ENCODE measurements at regions not wholly inside any gene's neighbourhood (a gene's known extent, or its start where the extent isn't known, plus 50 kb on each side); places are given as distances from the start of the nearest gene placed in this dataset.

DNA sequence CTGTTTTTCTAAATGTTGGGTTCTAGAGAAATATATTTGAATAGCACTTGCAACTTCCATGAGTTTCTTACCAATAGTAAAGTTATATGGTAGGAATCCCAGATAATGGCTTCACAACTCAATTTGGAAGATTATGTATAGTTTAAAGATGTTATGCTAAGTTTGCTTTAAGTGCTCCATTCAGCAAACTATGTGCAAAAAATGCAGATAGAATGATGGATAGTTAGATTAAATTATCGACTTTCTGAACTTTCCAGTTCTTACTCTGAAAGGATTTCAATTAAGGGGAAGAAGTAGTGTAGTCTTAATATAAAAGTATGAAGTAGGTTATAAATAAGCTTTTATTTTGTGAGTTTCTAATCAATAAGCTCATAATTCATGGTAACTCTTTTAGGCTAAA lies 60.7 kb upstream of the NFKB1 start:
- no peak for DNase-seq (ENCODE audit: low read depth)

DNA sequence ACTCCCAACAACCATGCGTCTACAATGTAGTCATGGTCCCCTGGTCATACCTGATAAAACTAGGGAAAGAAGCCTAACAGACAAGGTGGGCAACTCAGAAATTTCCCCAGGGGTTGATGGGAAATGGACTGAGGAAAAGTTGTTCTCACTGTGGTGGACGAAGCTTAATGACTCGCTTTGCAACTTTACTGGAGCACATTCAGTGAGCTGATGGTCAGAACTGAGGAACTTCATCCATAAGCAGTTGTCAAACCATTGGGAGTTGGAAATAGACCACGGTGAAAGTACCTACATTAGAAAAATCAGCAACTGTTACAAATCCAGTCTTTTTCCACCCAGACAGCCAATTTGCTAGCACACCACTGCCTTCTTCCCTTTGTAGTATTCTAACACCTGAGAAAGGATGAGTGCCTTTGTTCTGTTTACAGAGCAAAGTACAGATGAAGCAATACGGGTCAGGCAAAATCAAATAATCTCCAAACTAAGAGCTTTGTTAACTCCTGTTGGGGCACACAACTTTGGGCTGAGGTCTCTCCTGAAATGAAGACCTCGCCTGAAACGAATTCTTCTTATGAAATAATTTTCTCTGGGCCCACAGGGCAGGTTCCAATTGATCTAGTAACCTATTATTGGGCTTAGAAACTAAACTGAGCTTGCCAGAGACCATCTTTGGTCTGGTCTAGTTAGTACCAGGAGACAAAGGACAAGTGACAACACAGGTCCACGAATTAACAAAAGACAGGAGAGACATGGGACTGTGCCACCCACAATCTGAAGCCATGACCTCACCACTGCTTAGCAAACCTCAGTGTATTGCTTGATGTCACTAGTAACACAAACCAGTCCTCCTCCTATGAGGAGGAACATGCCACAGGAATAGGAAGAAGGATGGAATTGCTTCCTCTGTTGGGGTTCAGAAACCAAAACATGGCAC lies 58.9 kb upstream of the NFKB1 start:
- DNase-seq (ENCODE audit: low read depth) = no peak

DNA sequence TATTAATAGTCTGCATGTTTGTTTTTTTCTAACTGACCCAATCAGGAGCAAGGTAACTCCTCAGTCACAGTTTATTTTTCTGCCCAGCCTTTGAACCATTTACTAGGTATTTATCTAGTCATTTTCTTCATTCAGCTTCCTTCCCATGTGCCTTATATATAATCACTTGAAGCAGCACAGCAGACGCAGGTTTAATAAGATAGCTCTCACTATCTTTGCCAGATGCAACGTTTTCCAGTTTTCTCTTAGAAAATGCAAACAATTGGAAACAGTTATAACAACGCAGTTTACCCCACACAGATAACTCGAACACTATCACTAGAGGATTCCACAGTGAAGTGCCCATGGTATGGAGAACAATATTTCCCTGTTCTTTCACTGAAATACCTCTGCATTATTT lies 56.4 kb upstream of the NFKB1 start:
- DNase-seq (ENCODE audit: low read depth) = no peak

DNA sequence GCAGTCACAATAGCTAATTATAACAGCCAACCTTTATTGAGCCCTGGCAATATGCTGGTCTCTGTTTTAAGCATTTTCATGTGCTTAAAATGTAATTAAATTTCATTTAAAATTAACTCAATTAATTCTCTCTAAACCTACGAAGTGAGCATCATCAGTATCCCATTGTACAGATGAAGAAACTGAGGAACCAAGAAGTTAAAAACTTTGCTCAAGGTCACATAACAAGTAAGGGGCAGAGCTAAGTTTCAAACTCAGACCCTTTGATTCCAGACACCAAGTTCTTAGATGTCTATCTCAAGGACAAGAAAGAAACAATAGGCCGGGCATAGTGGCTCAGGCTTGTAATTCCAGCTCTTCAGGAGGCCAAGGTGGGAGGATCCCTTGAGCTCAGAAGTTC lies 55.9 kb upstream of the NFKB1 start:
- no peak for DNase-seq (ENCODE audit: low read depth)

DNA sequence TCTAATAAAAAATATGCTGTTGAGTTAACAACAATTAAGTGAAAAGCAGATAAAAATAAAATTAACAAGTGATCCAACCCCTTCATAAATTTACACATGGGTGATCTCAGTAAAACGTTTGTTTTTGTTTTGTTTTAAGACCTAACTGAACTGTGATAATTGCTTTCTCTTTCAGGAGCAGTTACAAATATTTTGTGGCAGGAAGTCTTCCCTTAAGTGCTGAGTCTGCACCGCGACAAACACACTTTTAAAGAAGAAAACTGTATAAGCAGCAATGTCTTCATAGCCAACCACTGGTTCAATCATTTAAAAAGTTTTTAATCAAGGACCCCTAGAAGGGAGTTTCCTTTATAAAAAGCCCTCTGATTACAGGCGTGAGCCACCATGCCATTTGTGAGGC lies 53.7 kb upstream of the NFKB1 start:
- no peak for DNase-seq (ENCODE audit: low read depth)

DNA sequence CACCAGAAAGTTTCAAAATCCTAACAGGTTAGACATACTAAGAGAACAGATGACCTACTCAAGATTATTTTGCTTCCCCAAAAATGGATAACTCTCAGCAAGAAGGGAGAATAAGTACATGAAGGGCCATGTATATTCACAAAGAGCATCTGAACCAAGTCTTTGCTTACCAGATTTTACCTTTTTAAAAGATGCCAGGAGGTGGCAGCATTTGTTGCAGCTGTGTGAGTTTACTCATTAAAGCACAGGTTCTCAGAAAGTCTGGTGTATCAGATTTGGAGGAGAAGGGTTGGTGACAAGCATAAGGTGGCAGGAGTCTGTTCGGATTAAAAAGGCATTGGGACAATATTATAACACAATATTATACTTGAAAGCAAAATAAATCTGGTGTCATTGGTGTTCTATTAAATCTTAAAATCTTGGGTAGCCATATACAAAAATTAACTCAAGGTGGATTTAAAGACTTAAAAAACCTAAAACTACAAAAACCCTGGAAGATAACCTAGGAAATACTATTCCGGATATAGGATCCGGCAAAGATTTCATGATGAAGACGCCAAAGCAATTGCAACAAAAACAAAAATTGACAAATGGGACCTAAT lies 51.3 kb upstream of the NFKB1 start:
- DNase-seq (ENCODE audit: low read depth) = no peak

DNA sequence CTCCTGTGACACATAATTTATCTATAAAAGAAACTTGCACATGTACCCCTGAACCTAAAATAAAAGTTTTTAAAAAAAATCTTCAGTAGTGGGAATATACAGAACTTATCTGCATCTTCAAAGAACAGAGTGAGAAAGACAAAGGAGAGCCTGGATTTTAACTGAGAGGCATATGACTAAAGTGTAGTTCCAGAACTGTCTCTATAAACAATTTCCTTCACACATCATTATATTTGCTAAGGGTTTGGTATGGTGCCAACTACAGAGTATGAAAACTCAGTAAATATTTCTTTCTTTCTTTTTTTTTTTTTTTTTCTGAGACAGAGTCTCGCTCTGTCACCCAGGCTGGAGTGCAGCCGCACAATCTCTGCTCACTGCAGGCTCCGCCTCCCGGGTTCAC lies 49.9 kb upstream of the NFKB1 start:
- DNase-seq (ENCODE audit: low read depth) = no peak
